Activated naive CD8-positive, alpha-beta T cell treated with anti-CD3 and anti-CD28 coated beads for 36 hours (primary cell): ENCODE measurements at regions not wholly inside any gene's neighbourhood (a gene's known extent, or its start where the extent isn't known, plus 50 kb on each side); places are given as distances from the start of the nearest gene placed in this dataset.
A peak's percentile ranks its signal among the peaks of the same experiment; 100 is the strongest.
"Not testable (repeated sequence)": the region's sequence is repeated elsewhere in the genome, so short reads cannot be mapped to it uniquely, and the experiment has no call there.

Source experiments
- DNase-seq: peaks from one replicate; pipeline ENCODE4 v3.0.0; 2021
- H3K27ac Mint-ChIP-seq: one replicate; pipeline ENCODE4 v1.8.0; 2022; ENCODE audit warnings: mild to moderate bottlenecking, moderate library complexity, mixed read lengths
- H3K27me3 Mint-ChIP-seq: one replicate; pipeline ENCODE4 v1.8.0; 2022; ENCODE audit warnings: mild to moderate bottlenecking, mixed read lengths
- H3K36me3 Mint-ChIP-seq: one replicate; pipeline ENCODE4 v1.8.0; 2021; ENCODE audit warnings: mild to moderate bottlenecking, mixed read lengths
- H3K4me1 Mint-ChIP-seq: one replicate; pipeline ENCODE4 v1.8.0; 2021; ENCODE audit warnings: mixed read lengths
- H3K4me3 Mint-ChIP-seq: one replicate; pipeline ENCODE4 v1.8.0; 2022; ENCODE audit warnings: mild to moderate bottlenecking, moderate library complexity, mixed read lengths
- H3K9me3 Mint-ChIP-seq: one replicate; pipeline ENCODE4 v1.8.0; 2022; ENCODE audit warnings: mixed read lengths

GRCh38 chr9:6160579-6160978 lies 55.0 kb upstream of the IL33 start:
- Mint-ChIP-seq H3K4me1 (no peaks in the 10 kb centered on the region), H3K9me3 (peaks cover 17% of the 10 kb centered on the region), H3K4me3 (no peak overlapping the region), H3K36me3 (no peaks in the 10 kb centered on the region), H3K27ac (no peak overlapping the region), H3K27me3 (peaks cover 4% of the 10 kb centered on the region)
- DNase-seq = no peak

GRCh38 chr9:6153425-6153824 lies 62.2 kb upstream of the IL33 start:
- H3K9me3 Mint-ChIP-seq = peaks cover 2% of the 10 kb centered on the region
- no peaks in the 10 kb centered on the region for H3K4me1 Mint-ChIP-seq
- no peak for DNase-seq
- no peak overlapping the region for H3K27ac Mint-ChIP-seq
- H3K27me3 Mint-ChIP-seq = peaks cover 13% of the 10 kb centered on the region
- no peak overlapping the region for H3K4me3 Mint-ChIP-seq
- no peaks in the 10 kb centered on the region for H3K36me3 Mint-ChIP-seq

GRCh38 chr9:6152788-6153187 lies 62.8 kb upstream of the IL33 start:
- Mint-ChIP-seq H3K36me3 (no peaks in the 10 kb centered on the region), H3K9me3 (peaks cover 2% of the 10 kb centered on the region), H3K4me1 (no peaks in the 10 kb centered on the region), H3K4me3 (no peak overlapping the region), H3K27me3 (peaks cover 13% of the 10 kb centered on the region), H3K27ac (no peak overlapping the region)
- DNase-seq = no peak

- Mint-ChIP-seq H3K9me3 (no peaks in the 10 kb centered on the region), H3K27ac (no peak overlapping the region), H3K27me3 (peaks cover 13% of the 10 kb centered on the region), H3K4me3 (no peak overlapping the region), H3K4me1 (no peaks in the 10 kb centered on the region), H3K36me3 (no peaks in the 10 kb centered on the region)
- no peak for DNase-seq
These were observed 65.1 kb upstream of the IL33 start for GRCh38 chr9:6150483-6150882.

GRCh38 chr9:6149315-6149714 lies 66.3 kb upstream of the IL33 start:
- no peaks in the 10 kb centered on the region for H3K36me3 Mint-ChIP-seq
- H3K4me3 Mint-ChIP-seq = no peak overlapping the region
- DNase-seq = no peak

GRCh38 chr9:6147846-6148245 lies 67.8 kb upstream of the IL33 start:
- Mint-ChIP-seq H3K36me3 (no peaks in the 10 kb centered on the region), H3K27me3 (peaks cover 8% of the 10 kb centered on the region), H3K4me1 (no peaks in the 10 kb centered on the region), H3K27ac (no peak overlapping the region), H3K4me3 (no peak overlapping the region), H3K9me3 (peaks cover 1% of the 10 kb centered on the region)
- no peak for DNase-seq

More at GRCh38 chr9:6149315-6149714, 66.3 kb upstream of the IL33 start:
- no peaks in the 10 kb centered on the region for H3K4me1 Mint-ChIP-seq
- H3K27ac Mint-ChIP-seq = no peak overlapping the region
- peaks cover 13% of the 10 kb centered on the region for H3K27me3 Mint-ChIP-seq
- H3K9me3 Mint-ChIP-seq = no peaks in the 10 kb centered on the region

- Mint-ChIP-seq H3K4me1 (no peaks in the 10 kb centered on the region), H3K27me3 (no peaks in the 10 kb centered on the region), H3K36me3 (no peaks in the 10 kb centered on the region), H3K9me3 (peaks cover 8% of the 10 kb centered on the region), H3K27ac (no peak overlapping the region), H3K4me3 (no peak overlapping the region)
- DNase-seq = no peak
These were observed 70.7 kb upstream of the IL33 start for GRCh38 chr9:6144947-6145346.

GRCh38 chr9:6142799-6143454 lies 72.7 kb upstream of the IL33 start:
- Mint-ChIP-seq H3K4me1 (no peaks in the 10 kb centered on the region), H3K9me3 (peaks cover 11% of the 10 kb centered on the region), H3K36me3 (no peaks in the 10 kb centered on the region), H3K4me3 (no peak overlapping the region), H3K27me3 (no peaks in the 10 kb centered on the region), H3K27ac (no peak overlapping the region)
- DNase-seq = no peak

GRCh38 chr9:6135780-6136179 lies 79.8 kb upstream of the IL33 start:
- not testable (repeated sequence) for H3K27me3 Mint-ChIP-seq, H3K9me3 Mint-ChIP-seq, H3K4me3 Mint-ChIP-seq, DNase-seq, H3K27ac Mint-ChIP-seq, H3K36me3 Mint-ChIP-seq, H3K4me1 Mint-ChIP-seq

GRCh38 chr9:6134661-6135180 lies 80.9 kb upstream of the IL33 start:
- H3K36me3 Mint-ChIP-seq = no peaks in the 10 kb centered on the region
- no peak overlapping the region for H3K4me3 Mint-ChIP-seq
- peaks cover 11% of the 10 kb centered on the region for H3K27me3 Mint-ChIP-seq

GRCh38 chr9:6133346-6134063 lies 82.1 kb upstream of the IL33 start:
- peaks cover 17% of the 10 kb centered on the region for H3K27me3 Mint-ChIP-seq
- no peaks in the 10 kb centered on the region for H3K36me3 Mint-ChIP-seq
- DNase-seq = peak; percentile 3
- peaks cover 9% of the 10 kb centered on the region for H3K4me1 Mint-ChIP-seq
- no peak overlapping the region for H3K27ac Mint-ChIP-seq
- no peak overlapping the region for H3K4me3 Mint-ChIP-seq
- H3K9me3 Mint-ChIP-seq = peaks cover 3% of the 10 kb centered on the region

More at GRCh38 chr9:6134661-6135180, 80.9 kb upstream of the IL33 start:
- peaks cover 3% of the 10 kb centered on the region for H3K9me3 Mint-ChIP-seq
- DNase-seq = no peak
- no peak overlapping the region for H3K27ac Mint-ChIP-seq
- peaks cover 9% of the 10 kb centered on the region for H3K4me1 Mint-ChIP-seq

- Mint-ChIP-seq H3K9me3 (no peaks in the 10 kb centered on the region), H3K36me3 (no peaks in the 10 kb centered on the region), H3K4me3 (no peak overlapping the region), H3K4me1 (peaks cover 9% of the 10 kb centered on the region), H3K27ac (no peak overlapping the region), H3K27me3 (peaks cover 17% of the 10 kb centered on the region)
- DNase-seq = no peak
These were observed 83.0 kb upstream of the IL33 start for GRCh38 chr9:6132650-6133049.

- H3K27me3 Mint-ChIP-seq = peaks cover 11% of the 10 kb centered on the region
- no peak overlapping the region for H3K4me3 Mint-ChIP-seq
- DNase-seq = no peak
- no peaks in the 10 kb centered on the region for H3K36me3 Mint-ChIP-seq
- no peak overlapping the region for H3K27ac Mint-ChIP-seq
- H3K4me1 Mint-ChIP-seq = no peaks in the 10 kb centered on the region
- no peaks in the 10 kb centered on the region for H3K9me3 Mint-ChIP-seq
These were observed 87.6 kb upstream of the IL33 start for GRCh38 chr9:6128030-6128429.

- Mint-ChIP-seq H3K27ac (no peak overlapping the region), H3K27me3 (peaks cover 25% of the 10 kb centered on the region), H3K4me1 (no peaks in the 10 kb centered on the region), H3K9me3 (no peaks in the 10 kb centered on the region), H3K4me3 (no peak overlapping the region), H3K36me3 (no peaks in the 10 kb centered on the region)
- no peak for DNase-seq
These were observed 89.2 kb upstream of the IL33 start for GRCh38 chr9:6126377-6126776.

GRCh38 chr9:6123416-6123815 lies 92.2 kb upstream of the IL33 start:
- H3K27me3 Mint-ChIP-seq = peaks cover 14% of the 10 kb centered on the region
- no peaks in the 10 kb centered on the region for H3K36me3 Mint-ChIP-seq
- no peak overlapping the region for H3K27ac Mint-ChIP-seq
- H3K4me1 Mint-ChIP-seq = no peaks in the 10 kb centered on the region
- no peak for DNase-seq
- no peaks in the 10 kb centered on the region for H3K9me3 Mint-ChIP-seq
- no peak overlapping the region for H3K4me3 Mint-ChIP-seq

GRCh38 chr9:6121707-6122106 lies 93.9 kb upstream of the IL33 start:
- Mint-ChIP-seq H3K36me3 (no peaks in the 10 kb centered on the region), H3K4me3 (no peak overlapping the region), H3K27me3 (peaks cover 14% of the 10 kb centered on the region), H3K4me1 (no peaks in the 10 kb centered on the region), H3K9me3 (no peaks in the 10 kb centered on the region), H3K27ac (no peak overlapping the region)
- DNase-seq = no peak
